ENCODE measurements at regions not wholly inside any gene's neighbourhood (a gene's known extent, or its start where the extent isn't known, plus 50 kb on each side); places are given as distances from the start of the nearest gene placed in this dataset.

DNA sequence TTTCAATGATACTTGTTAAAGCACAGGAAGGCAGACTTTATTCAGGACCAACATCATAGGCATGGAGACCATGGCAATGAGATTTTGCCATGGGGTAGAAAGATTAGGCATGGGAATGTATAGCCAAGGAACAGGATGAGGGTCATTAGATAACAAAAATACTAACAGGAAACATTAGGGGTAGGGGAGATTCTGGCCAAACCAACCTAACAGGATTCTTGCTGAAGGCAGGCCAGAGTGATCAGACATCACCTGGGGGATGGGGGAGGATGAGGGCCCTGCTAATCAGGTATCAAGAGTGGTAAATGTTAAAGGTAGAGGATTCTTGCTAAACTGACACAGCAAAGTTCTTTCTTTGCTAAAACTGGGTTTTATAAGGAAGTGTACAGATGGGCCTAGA is 481.8 kb downstream of the ETS1 start:
- intact Hi-C loops (cut with micrococcal nuclease), result loop anchor here (5.0 kb wide), 1 partner anchor 42 kb away; no protein-coding TSS in a partner anchor
- Mint-ChIP-seq H3K36me3 (ENCODE audit: low read depth) (peaks cover 1% of the 10 kb centered on the region), H3K4me1 (ENCODE audit: low read depth) (peaks cover 13% of the 10 kb centered on the region), H3K4me3 (no peak overlapping the region), H3K27me3 (peaks cover 2% of the 10 kb centered on the region), H3K9me3 (peaks cover 3% of the 10 kb centered on the region), H3K27ac (no peak overlapping the region)
- ChIA-PET CTCF (no interaction called here), POLR2A (no interaction called here)
- DNase-seq, result no peak
- ATAC-seq, result no peak
- TF ChIP-seq, protein P1, sequence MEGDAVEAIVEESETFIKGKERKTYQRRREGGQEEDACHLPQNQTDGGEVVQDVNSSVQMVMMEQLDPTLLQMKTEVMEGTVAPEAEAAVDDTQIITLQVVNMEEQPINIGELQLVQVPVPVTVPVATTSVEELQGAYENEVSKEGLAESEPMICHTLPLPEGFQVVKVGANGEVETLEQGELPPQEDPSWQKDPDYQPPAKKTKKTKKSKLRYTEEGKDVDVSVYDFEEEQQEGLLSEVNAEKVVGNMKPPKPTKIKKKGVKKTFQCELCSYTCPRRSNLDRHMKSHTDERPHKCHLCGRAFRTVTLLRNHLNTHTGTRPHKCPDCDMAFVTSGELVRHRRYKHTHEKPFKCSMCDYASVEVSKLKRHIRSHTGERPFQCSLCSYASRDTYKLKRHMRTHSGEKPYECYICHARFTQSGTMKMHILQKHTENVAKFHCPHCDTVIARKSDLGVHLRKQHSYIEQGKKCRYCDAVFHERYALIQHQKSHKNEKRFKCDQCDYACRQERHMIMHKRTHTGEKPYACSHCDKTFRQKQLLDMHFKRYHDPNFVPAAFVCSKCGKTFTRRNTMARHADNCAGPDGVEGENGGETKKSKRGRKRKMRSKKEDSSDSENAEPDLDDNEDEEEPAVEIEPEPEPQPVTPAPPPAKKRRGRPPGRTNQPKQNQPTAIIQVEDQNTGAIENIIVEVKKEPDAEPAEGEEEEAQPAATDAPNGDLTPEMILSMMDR (IDR thresholded peaks at IDR 0.05), result no peak

- Mint-ChIP-seq H3K27me3 (peaks cover 2% of the 10 kb centered on the region), H3K9me3 (peaks cover 3% of the 10 kb centered on the region), H3K4me1 (ENCODE audit: low read depth) (peaks cover 21% of the 10 kb centered on the region), H3K4me3 (no peak overlapping the region), H3K36me3 (ENCODE audit: low read depth) (peaks cover 1% of the 10 kb centered on the region), H3K27ac (no peak overlapping the region)
- ATAC-seq (no peak), DNase-seq (no peak)
- intact Hi-C loops (cut with micrococcal nuclease), result no loop called here
- CTCF ChIA-PET, result interaction anchor here (1.5 to 2.1 kb wide), 2 partner anchors 54 to 71 kb away, joined by 4 to 10 read pairs; no protein-coding TSS in a partner anchor
- POLR2A ChIA-PET, result interaction anchor here (0.6 to 0.9 kb wide), 2 partner anchors 31 to 69 kb away, joined by 3 to 6 read pairs; no protein-coding TSS in a partner anchor
- TF ChIP-seq, protein P1 (IDR thresholded peaks at IDR 0.05), result no peak
Measured at GRCh38 chr11:128103278-128103873, 484.0 kb downstream of the ETS1 start.

GRCh38 chr11:128098781-128099180 is 488.6 kb downstream of the ETS1 start:
- POLR2A ChIA-PET, result no interaction called here
- Mint-ChIP-seq H3K9me3 (peaks cover 6% of the 10 kb centered on the region), H3K27ac (peak overlapping the region; percentile 55), H3K4me1 (ENCODE audit: low read depth) (peaks cover 23% of the 10 kb centered on the region), H3K36me3 (ENCODE audit: low read depth) (peaks cover 1% of the 10 kb centered on the region), H3K27me3 (peaks cover 2% of the 10 kb centered on the region), H3K4me3 (no peak overlapping the region)
- CTCF ChIA-PET, result no interaction called here
- TF ChIP-seq, protein P1 (IDR thresholded peaks at IDR 0.05), result no peak
- ATAC-seq (peak; percentile 49), DNase-seq (peak; percentile 24)
- intact Hi-C loops (cut with micrococcal nuclease), result no loop called here

DNA sequence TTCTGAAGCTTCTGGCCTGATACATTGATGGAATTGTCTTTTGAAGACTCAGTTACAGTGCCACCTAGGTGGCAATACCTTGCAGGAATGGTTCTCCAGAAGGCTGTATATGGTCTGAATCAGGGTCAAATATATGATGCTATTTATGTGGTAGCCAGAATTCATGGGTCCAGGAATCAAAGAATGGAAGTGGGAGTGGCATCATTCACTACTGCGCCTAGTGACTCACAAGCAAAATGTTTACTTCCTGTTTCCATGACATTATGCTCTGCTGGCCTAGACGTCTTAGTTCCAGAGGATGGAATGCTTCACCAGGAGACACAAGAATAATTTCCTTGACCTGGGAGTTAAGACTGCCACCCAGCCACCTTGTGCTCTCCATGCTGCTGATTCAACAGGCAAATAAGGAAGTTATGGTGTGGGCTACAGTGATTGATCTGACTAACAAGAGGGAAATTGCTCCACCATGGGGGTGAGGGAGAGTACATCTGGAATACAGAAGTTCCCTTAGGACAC is 491.8 kb downstream of the ETS1 start:
- no peaks in the 10 kb centered on the region for H3K36me3 Mint-ChIP-seq (ENCODE audit: low read depth)
- ATAC-seq (no peak), DNase-seq (no peak)
- no peaks in the 10 kb centered on the region for H3K27me3 Mint-ChIP-seq
- no peak overlapping the region for H3K27ac Mint-ChIP-seq
- H3K4me1 Mint-ChIP-seq (ENCODE audit: low read depth), result peaks cover 20% of the 10 kb centered on the region
- ChIA-PET CTCF (no interaction called here), POLR2A (no interaction called here)
- TF ChIP-seq, protein P1 (IDR thresholded peaks at IDR 0.05), result no peak
- intact Hi-C loops (cut with micrococcal nuclease), result no loop called here
- peaks cover 6% of the 10 kb centered on the region for H3K9me3 Mint-ChIP-seq
- no peak overlapping the region for H3K4me3 Mint-ChIP-seq

- peak; percentile 51 for ATAC-seq
- POLR2A ChIA-PET, result no interaction called here
Measured at GRCh38 chr11:128093689-128094088, 493.7 kb downstream of the ETS1 start.

More at GRCh38 chr11:128093689-128094088, 493.7 kb downstream of the ETS1 start:
- no peak overlapping the region for H3K4me3 Mint-ChIP-seq
- no peak overlapping the region for H3K27ac Mint-ChIP-seq
- TF ChIP-seq, protein P1 (IDR thresholded peaks at IDR 0.05), result no peak
- H3K4me1 Mint-ChIP-seq (ENCODE audit: low read depth), result peaks cover 10% of the 10 kb centered on the region
- H3K27me3 Mint-ChIP-seq, result no peaks in the 10 kb centered on the region
- intact Hi-C loops (cut with micrococcal nuclease), result no loop called here
- H3K36me3 Mint-ChIP-seq (ENCODE audit: low read depth), result peaks cover 2% of the 10 kb centered on the region
- H3K9me3 Mint-ChIP-seq, result peaks cover 17% of the 10 kb centered on the region
- DNase-seq, result peak; percentile 24
- CTCF ChIA-PET, result no interaction called here
